GM23338 (cell line): ENCODE measurements at regions not wholly inside any gene's neighbourhood (a gene's known extent, or its start where the extent isn't known, plus 50 kb on each side); places are given as distances from the start of the nearest gene placed in this dataset.
A peak's percentile ranks its signal among the peaks of the same experiment; 100 is the strongest.

Experiments
- ATAC-seq: fragments of 200-7000 bp; cut with Tn5 transposase; 3 replicates; pipeline ENCODE4 v1.9.1; 2020
- DNase-seq: peaks from one replicate; pipeline ENCODE4 v3.0.0-alpha.2; 2015; ENCODE audit warnings: low spot score
- H2AFZ ChIP-seq: fragments of 200-600 bp; sonication (generic); 2 replicates; pipeline ENCODE4 v1.8.0; 2016; ENCODE audit warnings: antibody characterized with exemption, mild to moderate bottlenecking, moderate library complexity
- H3F3A ChIP-seq: fragments of 200-600 bp; sonication (generic); replicated peaks from 2 replicates; pipeline ENCODE4 v1.8.0; 2017; ENCODE audit warnings: antibody characterized with exemption, mixed run types, low read depth
- H3K27ac ChIP-seq: fragments of 200-600 bp; sonication (generic); 2 replicates; pipeline ENCODE4 v1.6.1; 2016; ENCODE audit warnings: low read depth
- H3K27me3 ChIP-seq: fragments of 200-600 bp; sonication (generic); 2 replicates; pipeline ENCODE4 v1.8.0; 2016; ENCODE audit warnings: mild to moderate bottlenecking, mixed run types, moderate library complexity; ENCODE audit not compliant: insufficient read depth
- H3K36me3 ChIP-seq: fragments of 200-600 bp; sonication (generic); 2 replicates; pipeline ENCODE4 v1.8.0; 2016; ENCODE audit warnings: mild to moderate bottlenecking; ENCODE audit not compliant: insufficient read depth
- H3K4me1 ChIP-seq: fragments of 200-600 bp; sonication (generic); 2 replicates; pipeline ENCODE4 v1.8.0; 2016; ENCODE audit warnings: mild to moderate bottlenecking, moderate library complexity; ENCODE audit not compliant: insufficient read depth
- H3K4me2 ChIP-seq: fragments of 200-600 bp; sonication (generic); 2 replicates; pipeline ENCODE4 v1.7.1; 2017; ENCODE audit warnings: mixed run types
- H3K4me3 ChIP-seq: fragments of 200-600 bp; sonication (generic); 2 replicates; pipeline ENCODE4 v1.6.1; 2016; ENCODE audit warnings: mixed run types
- H3K79me2 ChIP-seq: fragments of 200-600 bp; sonication (generic); replicated peaks from 2 replicates; pipeline ENCODE4 v1.8.0; 2017; ENCODE audit warnings: mild to moderate bottlenecking; ENCODE audit not compliant: insufficient read depth
- H3K9me2 ChIP-seq: fragments of 200-600 bp; sonication (generic); 2 replicates; pipeline ENCODE4 v1.8.0; 2017; ENCODE audit not compliant: insufficient read depth
- H4K20me1 ChIP-seq: fragments of 200-600 bp; sonication (generic); replicated peaks from 2 replicates; pipeline ENCODE4 v1.8.0; 2017; ENCODE audit warnings: mild to moderate bottlenecking; ENCODE audit not compliant: insufficient read depth
- H3K27ac Mint-ChIP-seq: 2 replicates; pipeline ENCODE4 v1.8.0; 2020; ENCODE audit warnings: inconsistent platforms, mild to moderate bottlenecking, moderate library complexity, mixed read lengths
- H3K27me3 Mint-ChIP-seq: 3 replicates; pipeline ENCODE4 v1.8.0; 2022; ENCODE audit warnings: low read depth, mild to moderate bottlenecking, moderate library complexity, mixed read lengths, inconsistent platforms; ENCODE audit not compliant: insufficient read depth, poor library complexity
- H3K36me3 Mint-ChIP-seq: 3 replicates; pipeline ENCODE4 v1.8.0; 2021; ENCODE audit warnings: low read depth, mild to moderate bottlenecking, inconsistent platforms, moderate library complexity, mixed read lengths
- H3K4me1 Mint-ChIP-seq: 3 replicates; pipeline ENCODE4 v1.8.0; 2020; ENCODE audit warnings: mild to moderate bottlenecking, inconsistent platforms, mixed read lengths
- H3K4me3 Mint-ChIP-seq: 3 replicates; pipeline ENCODE4 v1.8.0; 2021; ENCODE audit warnings: moderate library complexity, mild to moderate bottlenecking, inconsistent platforms, mixed read lengths
- H3K9me3 Mint-ChIP-seq: 3 replicates; pipeline ENCODE4 v1.8.0; 2020; ENCODE audit warnings: moderate library complexity, mild to moderate bottlenecking, inconsistent platforms, mixed read lengths
- CREB1 ChIP-seq: fragments of 250-450 bp; sonication (Bioruptor Pico); IDR thresholded peaks from 2 replicates; pipeline ENCODE4 v1.5.0; 2020; ENCODE audit warnings: low read depth, mild to moderate bottlenecking, moderate library complexity
- ETS1 ChIP-seq: IDR thresholded peaks from 2 replicates; pipeline ENCODE4 v1.6.1; 2016; ENCODE audit warnings: antibody characterized with exemption
- EZH2 ChIP-seq: fragments of 200-600 bp; sonication (generic); IDR thresholded peaks from one replicate; pipeline ENCODE4 v1.8.0; 2017; ENCODE audit warnings: antibody characterized with exemption, mild to moderate bottlenecking, low read depth; ENCODE audit not compliant: unreplicated experiment
- EZH2phosphoT487 ChIP-seq: fragments of 200-600 bp; sonication (generic); IDR thresholded peaks from one replicate; pipeline ENCODE4 v1.8.1; 2018; ENCODE audit warnings: antibody characterized with exemption; ENCODE audit not compliant: unreplicated experiment
- JUNB ChIP-seq: IDR thresholded peaks from one replicate; pipeline ENCODE4 v1.6.1; 2016; ENCODE audit warnings: antibody characterized with exemption; ENCODE audit not compliant: unreplicated experiment
- NANOG ChIP-seq: IDR thresholded peaks from 2 replicates; pipeline ENCODE4 v1.6.1; 2016; ENCODE audit warnings: antibody characterized with exemption, borderline replicate concordance
- POLR2AphosphoS5 ChIP-seq: IDR thresholded peaks from 2 replicates; pipeline ENCODE4 v1.6.1; 2016; ENCODE audit warnings: antibody characterized with exemption, low read depth
- STAT1 ChIP-seq: IDR thresholded peaks from one replicate; pipeline ENCODE4 v1.6.1; 2016; ENCODE audit warnings: antibody characterized with exemption; ENCODE audit not compliant: unreplicated experiment
- ZNF114 ChIP-seq: fragments of 250-450 bp; sonication (Bioruptor Pico); IDR thresholded peaks from 2 replicates; pipeline ENCODE4 v1.5.0; 2020; ENCODE audit warnings: mild to moderate bottlenecking, moderate library complexity
- ZNF331 ChIP-seq: fragments of 250-450 bp; sonication (Bioruptor Pico); IDR thresholded peaks from 2 replicates; pipeline ENCODE4 v1.5.0; 2020; ENCODE audit warnings: low read depth, mild to moderate bottlenecking, moderate library complexity
- ZNF462 ChIP-seq: fragments of 250-450 bp; sonication (Bioruptor Pico); IDR thresholded peaks from 2 replicates; pipeline ENCODE4 v1.5.0; 2020; ENCODE audit warnings: mild to moderate bottlenecking, moderate library complexity
- TF ChIP-seq, protein P1 (sequence below), 2 experiments: fragments of 200-600 bp in 1 of 2; sonication (generic) in 1 of 2; conservative IDR thresholded peaks; 2 replicates each; pipeline versions ENCODE4 v1.5.1 to v1.6.1; 2016 to 2017; ENCODE audit warnings: antibody characterized with exemption in 2 of 2, low read depth in 2 of 2, mild to moderate bottlenecking in 2 of 2, moderate library complexity in 1 of 2
- TF ChIP-seq, protein P2 (sequence below): IDR thresholded peaks from one replicate; pipeline ENCODE4 v1.6.1; 2018; ENCODE audit warnings: antibody characterized with exemption; ENCODE audit not compliant: unreplicated experiment

- 0 out of 2 replicates have a peak, but pooled peaks cover 2% of the 10 kb centered on the region for H3F3A ChIP-seq
- Mint-ChIP-seq H3K36me3 (no peaks in the 10 kb centered on the region), H3K4me3 (peak overlapping the region; percentile 5; the same call in 1 of the 3 replicates), H3K4me1 (peaks cover 41% of the 10 kb centered on the region), H3K27ac (peak overlapping the region; percentile 67; the same call in 1 of the 2 replicates), H3K27me3 (no peaks in the 10 kb centered on the region), H3K9me3 (no peaks in the 10 kb centered on the region)
- H4K20me1 ChIP-seq, result no peaks in the 10 kb centered on the region
- no peaks in the 10 kb centered on the region for H3K9me2 ChIP-seq
- H2AFZ ChIP-seq, result peak overlapping the region; percentile 0
- H3K79me2 ChIP-seq, result no peaks in the 10 kb centered on the region
- H3K27ac ChIP-seq, result peak overlapping the region; percentile 14; the same call in 1 of the 2 replicates
- ATAC-seq (peak; percentile 84), DNase-seq (peak; percentile 76)
- H3K4me1 ChIP-seq, result peaks cover 35% of the 10 kb centered on the region
- H3K36me3 ChIP-seq, result no peaks in the 10 kb centered on the region
- H3K4me3 ChIP-seq, result 0 out of 2 replicates have a peak overlapping the region, but pooled peaks have one; percentile 5
- TF ChIP-seq, protein P1, sequence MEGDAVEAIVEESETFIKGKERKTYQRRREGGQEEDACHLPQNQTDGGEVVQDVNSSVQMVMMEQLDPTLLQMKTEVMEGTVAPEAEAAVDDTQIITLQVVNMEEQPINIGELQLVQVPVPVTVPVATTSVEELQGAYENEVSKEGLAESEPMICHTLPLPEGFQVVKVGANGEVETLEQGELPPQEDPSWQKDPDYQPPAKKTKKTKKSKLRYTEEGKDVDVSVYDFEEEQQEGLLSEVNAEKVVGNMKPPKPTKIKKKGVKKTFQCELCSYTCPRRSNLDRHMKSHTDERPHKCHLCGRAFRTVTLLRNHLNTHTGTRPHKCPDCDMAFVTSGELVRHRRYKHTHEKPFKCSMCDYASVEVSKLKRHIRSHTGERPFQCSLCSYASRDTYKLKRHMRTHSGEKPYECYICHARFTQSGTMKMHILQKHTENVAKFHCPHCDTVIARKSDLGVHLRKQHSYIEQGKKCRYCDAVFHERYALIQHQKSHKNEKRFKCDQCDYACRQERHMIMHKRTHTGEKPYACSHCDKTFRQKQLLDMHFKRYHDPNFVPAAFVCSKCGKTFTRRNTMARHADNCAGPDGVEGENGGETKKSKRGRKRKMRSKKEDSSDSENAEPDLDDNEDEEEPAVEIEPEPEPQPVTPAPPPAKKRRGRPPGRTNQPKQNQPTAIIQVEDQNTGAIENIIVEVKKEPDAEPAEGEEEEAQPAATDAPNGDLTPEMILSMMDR (conservative IDR thresholded peaks at IDR 0.05; ENCODE audit: low read depth in 2 of 2), result no peak
- TF ChIP-seq ZNF114 (CRISPR knock-in tag) (no peak), ZNF462 (no peak), ETS1 (no peak), EZH2phosphoT487 (no peak), ZNF331 (CRISPR knock-in tag) (no peak), CREB1 (CRISPR knock-in tag) (no peak), EZH2 (no peak), POLR2AphosphoS5 (no peak), NANOG (no peak), JUNB (no peak), STAT1 (no peak)
- TF ChIP-seq, protein P2, sequence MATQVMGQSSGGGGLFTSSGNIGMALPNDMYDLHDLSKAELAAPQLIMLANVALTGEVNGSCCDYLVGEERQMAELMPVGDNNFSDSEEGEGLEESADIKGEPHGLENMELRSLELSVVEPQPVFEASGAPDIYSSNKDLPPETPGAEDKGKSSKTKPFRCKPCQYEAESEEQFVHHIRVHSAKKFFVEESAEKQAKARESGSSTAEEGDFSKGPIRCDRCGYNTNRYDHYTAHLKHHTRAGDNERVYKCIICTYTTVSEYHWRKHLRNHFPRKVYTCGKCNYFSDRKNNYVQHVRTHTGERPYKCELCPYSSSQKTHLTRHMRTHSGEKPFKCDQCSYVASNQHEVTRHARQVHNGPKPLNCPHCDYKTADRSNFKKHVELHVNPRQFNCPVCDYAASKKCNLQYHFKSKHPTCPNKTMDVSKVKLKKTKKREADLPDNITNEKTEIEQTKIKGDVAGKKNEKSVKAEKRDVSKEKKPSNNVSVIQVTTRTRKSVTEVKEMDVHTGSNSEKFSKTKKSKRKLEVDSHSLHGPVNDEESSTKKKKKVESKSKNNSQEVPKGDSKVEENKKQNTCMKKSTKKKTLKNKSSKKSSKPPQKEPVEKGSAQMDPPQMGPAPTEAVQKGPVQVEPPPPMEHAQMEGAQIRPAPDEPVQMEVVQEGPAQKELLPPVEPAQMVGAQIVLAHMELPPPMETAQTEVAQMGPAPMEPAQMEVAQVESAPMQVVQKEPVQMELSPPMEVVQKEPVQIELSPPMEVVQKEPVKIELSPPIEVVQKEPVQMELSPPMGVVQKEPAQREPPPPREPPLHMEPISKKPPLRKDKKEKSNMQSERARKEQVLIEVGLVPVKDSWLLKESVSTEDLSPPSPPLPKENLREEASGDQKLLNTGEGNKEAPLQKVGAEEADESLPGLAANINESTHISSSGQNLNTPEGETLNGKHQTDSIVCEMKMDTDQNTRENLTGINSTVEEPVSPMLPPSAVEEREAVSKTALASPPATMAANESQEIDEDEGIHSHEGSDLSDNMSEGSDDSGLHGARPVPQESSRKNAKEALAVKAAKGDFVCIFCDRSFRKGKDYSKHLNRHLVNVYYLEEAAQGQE, result no peak
- H3K4me2 ChIP-seq, result peak overlapping the region; percentile 46
- no peaks in the 10 kb centered on the region for H3K27me3 ChIP-seq
Measured at GRCh38 chr1:113255720-113256347, 134.5 kb upstream of the MAGI3 start.
